ENCODE measurements at regions not wholly inside any gene's neighbourhood (a gene's known extent, or its start where the extent isn't known, plus 50 kb on each side); places are given as distances from the start of the nearest gene placed in this dataset.
"Not testable (repeated sequence)": the region's sequence is repeated elsewhere in the genome, so short reads cannot be mapped to it uniquely, and the experiment has no call there.

DNA sequence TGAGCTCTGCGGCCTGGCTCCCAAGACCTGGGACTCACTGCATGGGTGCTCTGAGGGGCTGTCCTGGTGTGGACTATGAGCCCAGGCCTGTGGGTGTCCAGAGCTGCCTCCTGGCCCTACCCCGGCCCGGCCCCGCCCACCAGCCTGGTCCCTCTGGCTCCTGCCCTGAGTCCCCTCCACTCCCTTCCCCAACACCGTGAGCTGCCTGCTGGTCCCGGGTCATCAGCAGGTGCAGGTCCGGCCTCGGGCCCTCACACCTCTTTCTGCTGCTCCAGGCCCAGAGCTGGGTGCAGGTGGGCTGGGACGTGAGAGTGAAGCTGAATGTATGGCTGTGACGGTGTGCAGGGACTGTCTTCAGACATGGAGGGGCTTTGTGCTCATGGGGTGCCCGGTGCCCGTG lies 193.7 kb downstream of the TMEM121 start:
- TF ChIP-seq, protein P1, sequence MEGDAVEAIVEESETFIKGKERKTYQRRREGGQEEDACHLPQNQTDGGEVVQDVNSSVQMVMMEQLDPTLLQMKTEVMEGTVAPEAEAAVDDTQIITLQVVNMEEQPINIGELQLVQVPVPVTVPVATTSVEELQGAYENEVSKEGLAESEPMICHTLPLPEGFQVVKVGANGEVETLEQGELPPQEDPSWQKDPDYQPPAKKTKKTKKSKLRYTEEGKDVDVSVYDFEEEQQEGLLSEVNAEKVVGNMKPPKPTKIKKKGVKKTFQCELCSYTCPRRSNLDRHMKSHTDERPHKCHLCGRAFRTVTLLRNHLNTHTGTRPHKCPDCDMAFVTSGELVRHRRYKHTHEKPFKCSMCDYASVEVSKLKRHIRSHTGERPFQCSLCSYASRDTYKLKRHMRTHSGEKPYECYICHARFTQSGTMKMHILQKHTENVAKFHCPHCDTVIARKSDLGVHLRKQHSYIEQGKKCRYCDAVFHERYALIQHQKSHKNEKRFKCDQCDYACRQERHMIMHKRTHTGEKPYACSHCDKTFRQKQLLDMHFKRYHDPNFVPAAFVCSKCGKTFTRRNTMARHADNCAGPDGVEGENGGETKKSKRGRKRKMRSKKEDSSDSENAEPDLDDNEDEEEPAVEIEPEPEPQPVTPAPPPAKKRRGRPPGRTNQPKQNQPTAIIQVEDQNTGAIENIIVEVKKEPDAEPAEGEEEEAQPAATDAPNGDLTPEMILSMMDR (IDR thresholded peaks at IDR 0.05), result not testable (repeated sequence)
- not testable (repeated sequence) for TF ChIP-seq POLR2A (IDR thresholded peaks at IDR 0.05)
